Mucosa of descending colon (tissue), 3 donors: ENCODE measurements at regions not wholly inside any gene's neighbourhood (a gene's known extent, or its start where the extent isn't known, plus 50 kb on each side); places are given as distances from the start of the nearest gene placed in this dataset.
"Not testable (repeated sequence)": the region's sequence is repeated elsewhere in the genome, so short reads cannot be mapped to it uniquely, and the experiment has no call there.

Experiments used
- ATAC-seq: fragments of 200-7000 bp; cut with Tn5 transposase; one replicate; pipeline ENCODE4 v1.9.1; 2020; ENCODE audit warnings: mild to moderate bottlenecking, moderate library complexity
- DNase-seq, 3 donors: peaks; one replicate each; pipeline ENCODE4 v3.0.0-alpha.2; 2020
- H3K36me3 ChIP-seq: fragments of 200-600 bp; one replicate; pipeline ENCODE4 v1.8.0; 2021; ENCODE audit warnings: low read depth, mild to moderate bottlenecking
- H3K4me1 ChIP-seq: fragments of 200-600 bp; one replicate; pipeline ENCODE4 v1.8.0; 2021; ENCODE audit warnings: low read depth, mild to moderate bottlenecking
- H3K4me3 ChIP-seq: fragments of 200-600 bp; one replicate; pipeline ENCODE4 v1.8.0; 2021; ENCODE audit warnings: mild to moderate bottlenecking
- H3K9me3 ChIP-seq: fragments of 200-600 bp; one replicate; pipeline ENCODE4 v1.8.0; 2021; ENCODE audit warnings: mild to moderate bottlenecking
- intact Hi-C, 2 donors: fragments of 100-400 bp; cut with DNase I in 1 of 2; cut with micrococcal nuclease in 1 of 2; formaldehyde crosslinking; loops; one replicate each; pipeline versions ENCODE4 v1.11.0 to v1.11.1; 2022; cut with DNase I, micrococcal nuclease
- TF ChIP-seq, protein P1 (sequence below): fragments of 200-600 bp; IDR thresholded peaks from one replicate; pipeline ENCODE4 v1.8.0; 2022; ENCODE audit warnings: antibody characterized with exemption, mild to moderate bottlenecking
- donor health status: DM: no; HTN: no; CAD: no; lungs with moderate emphysema.
- donor health status: DM: no; HTN: no; CAD: no.
- donor health status: DM: no; HTN: yes; CAD: no.

DNA sequence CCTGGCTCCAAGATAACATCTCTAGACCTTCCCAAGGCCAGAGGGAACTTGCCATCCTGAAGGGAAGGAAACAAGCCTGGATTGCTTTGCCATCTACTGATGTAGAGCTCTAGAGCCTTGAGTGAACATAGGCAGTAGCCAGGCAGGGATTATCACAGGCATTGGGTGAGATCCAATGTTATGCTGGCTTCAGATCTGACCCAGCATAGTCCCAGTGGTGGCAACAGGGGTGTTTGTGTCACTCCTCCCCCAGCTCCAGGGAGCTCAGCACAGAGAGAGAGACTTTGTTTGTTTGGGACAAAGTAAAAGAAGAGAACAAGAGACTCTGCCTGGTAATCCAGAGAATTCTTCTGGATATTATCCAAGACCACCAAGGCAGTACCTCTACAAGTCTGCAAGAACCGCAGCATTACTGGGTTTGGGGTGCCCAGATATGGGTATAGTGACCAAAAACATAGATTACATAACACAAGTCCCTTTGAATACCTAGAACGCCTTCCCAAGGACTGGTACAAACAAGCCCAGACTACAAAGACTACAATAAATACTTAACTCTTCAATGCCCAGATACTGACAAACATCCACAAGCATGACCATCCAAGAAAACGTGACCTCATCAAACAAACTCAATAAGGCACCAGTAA, 137.6 kb upstream of the DAPK1 start:
- ATAC-seq: no peak
- Histone ChIP-seq H3K4me1 (no peaks in the 10 kb centered on the region), H3K9me3 (no peaks in the 10 kb centered on the region), H3K36me3 (no peaks in the 10 kb centered on the region), H3K4me3 (no peak overlapping the region)
- TF ChIP-seq, protein P1, sequence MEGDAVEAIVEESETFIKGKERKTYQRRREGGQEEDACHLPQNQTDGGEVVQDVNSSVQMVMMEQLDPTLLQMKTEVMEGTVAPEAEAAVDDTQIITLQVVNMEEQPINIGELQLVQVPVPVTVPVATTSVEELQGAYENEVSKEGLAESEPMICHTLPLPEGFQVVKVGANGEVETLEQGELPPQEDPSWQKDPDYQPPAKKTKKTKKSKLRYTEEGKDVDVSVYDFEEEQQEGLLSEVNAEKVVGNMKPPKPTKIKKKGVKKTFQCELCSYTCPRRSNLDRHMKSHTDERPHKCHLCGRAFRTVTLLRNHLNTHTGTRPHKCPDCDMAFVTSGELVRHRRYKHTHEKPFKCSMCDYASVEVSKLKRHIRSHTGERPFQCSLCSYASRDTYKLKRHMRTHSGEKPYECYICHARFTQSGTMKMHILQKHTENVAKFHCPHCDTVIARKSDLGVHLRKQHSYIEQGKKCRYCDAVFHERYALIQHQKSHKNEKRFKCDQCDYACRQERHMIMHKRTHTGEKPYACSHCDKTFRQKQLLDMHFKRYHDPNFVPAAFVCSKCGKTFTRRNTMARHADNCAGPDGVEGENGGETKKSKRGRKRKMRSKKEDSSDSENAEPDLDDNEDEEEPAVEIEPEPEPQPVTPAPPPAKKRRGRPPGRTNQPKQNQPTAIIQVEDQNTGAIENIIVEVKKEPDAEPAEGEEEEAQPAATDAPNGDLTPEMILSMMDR: no peak
- no peak for DNase-seq
- intact Hi-C loops: no loop called here

DNA sequence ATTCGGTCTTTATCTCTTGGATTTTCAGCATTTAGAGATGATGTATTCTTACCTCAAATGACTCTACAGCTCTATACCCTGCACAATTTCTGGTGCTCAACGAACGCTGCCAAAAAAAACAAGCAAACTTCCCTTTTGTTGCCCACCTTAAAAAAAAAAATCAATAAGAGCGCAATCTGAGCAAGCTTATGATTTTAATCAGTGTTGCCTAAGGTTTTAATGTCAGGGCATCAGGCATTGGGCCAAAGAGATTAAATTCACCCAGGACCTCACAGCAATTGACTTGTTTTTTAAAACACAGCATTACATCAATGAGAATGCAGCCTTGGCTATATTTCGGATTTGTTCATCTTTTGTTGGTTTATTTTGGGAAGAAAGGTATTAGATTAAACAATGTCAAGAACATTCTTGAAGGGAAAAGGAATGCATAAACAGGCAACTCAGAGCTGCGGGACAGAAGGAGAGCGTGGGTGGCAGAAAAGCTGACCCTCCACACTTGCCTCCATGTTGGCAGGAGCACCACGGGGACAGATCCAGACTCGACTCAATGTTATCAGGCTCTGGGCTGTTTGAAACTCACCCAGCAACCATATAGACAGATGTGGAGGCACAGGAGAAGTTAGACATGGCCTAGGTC, 127.5 kb upstream of the DAPK1 start:
- TF ChIP-seq, protein P1: no peak
- no peaks in the 10 kb centered on the region for H3K9me3 ChIP-seq
- no peaks in the 10 kb centered on the region for H3K36me3 ChIP-seq
- H3K4me3 ChIP-seq: no peak overlapping the region
- ATAC-seq (no peak), DNase-seq (no peak)
- no peaks in the 10 kb centered on the region for H3K4me1 ChIP-seq
- intact Hi-C loops: no loop called here

DNA sequence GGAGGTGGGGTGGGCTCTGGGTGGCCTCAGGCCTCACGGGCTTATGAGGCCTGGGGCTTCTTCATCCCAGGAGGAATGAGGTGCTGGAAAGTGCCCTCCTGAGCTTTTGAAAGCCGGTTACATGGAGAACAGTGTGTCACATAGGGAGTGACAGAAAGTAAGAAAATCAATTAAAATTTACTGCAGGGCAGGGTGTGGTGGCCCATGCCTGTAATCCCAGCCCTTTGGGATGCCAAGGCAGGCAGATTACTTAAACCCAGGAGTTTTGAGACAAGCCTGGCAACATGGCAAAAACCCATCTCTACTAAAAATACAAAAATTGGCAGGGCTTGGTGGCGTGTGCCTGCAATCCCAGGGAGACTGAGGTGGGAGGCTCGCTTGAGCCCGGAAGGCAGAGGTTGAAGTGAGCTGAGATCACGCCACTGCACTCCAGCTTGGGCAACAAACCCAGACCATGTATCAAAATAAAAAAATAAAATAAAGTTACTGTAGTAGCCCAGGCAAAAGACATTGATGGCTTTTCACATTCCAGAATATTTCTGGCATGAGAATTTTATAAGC, 125.8 kb upstream of the DAPK1 start:
- H3K9me3 ChIP-seq: no peaks in the 10 kb centered on the region
- no peak overlapping the region for H3K4me3 ChIP-seq
- TF ChIP-seq, protein P1: no peak
- intact Hi-C loops: no loop called here
- no peak for ATAC-seq
- no peak for DNase-seq
- no peaks in the 10 kb centered on the region for H3K4me1 ChIP-seq
- H3K36me3 ChIP-seq: no peaks in the 10 kb centered on the region

DNA sequence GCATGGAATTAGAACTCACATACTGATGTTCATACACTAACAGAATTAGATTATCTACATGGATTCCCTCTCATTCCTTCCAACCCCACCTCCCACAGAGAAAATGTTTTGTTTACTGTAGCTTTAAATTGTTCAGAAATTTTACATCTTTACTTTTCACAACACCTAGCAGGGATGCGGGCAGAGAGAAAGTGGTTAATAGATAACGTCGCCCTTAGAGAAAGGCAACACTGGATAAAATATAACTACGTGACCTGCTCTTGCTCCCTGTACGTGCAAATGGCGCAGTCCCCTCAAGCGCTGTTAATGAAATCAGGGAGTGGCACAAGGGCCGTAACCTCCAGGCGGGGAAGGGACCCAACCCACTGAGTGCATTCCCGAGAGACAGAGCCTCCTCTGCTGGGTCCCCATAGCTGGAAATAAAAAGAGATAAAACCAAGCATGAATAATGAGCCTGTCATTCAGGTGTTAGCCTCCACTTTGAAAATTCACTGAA, 125.3 kb upstream of the DAPK1 start:
- TF ChIP-seq, protein P1: no peak
- ATAC-seq (no peak), DNase-seq (no peak)
- Histone ChIP-seq H3K36me3 (no peaks in the 10 kb centered on the region), H3K4me1 (no peaks in the 10 kb centered on the region), H3K4me3 (no peak overlapping the region), H3K9me3 (no peaks in the 10 kb centered on the region)
- intact Hi-C loops: no loop called here

DNA sequence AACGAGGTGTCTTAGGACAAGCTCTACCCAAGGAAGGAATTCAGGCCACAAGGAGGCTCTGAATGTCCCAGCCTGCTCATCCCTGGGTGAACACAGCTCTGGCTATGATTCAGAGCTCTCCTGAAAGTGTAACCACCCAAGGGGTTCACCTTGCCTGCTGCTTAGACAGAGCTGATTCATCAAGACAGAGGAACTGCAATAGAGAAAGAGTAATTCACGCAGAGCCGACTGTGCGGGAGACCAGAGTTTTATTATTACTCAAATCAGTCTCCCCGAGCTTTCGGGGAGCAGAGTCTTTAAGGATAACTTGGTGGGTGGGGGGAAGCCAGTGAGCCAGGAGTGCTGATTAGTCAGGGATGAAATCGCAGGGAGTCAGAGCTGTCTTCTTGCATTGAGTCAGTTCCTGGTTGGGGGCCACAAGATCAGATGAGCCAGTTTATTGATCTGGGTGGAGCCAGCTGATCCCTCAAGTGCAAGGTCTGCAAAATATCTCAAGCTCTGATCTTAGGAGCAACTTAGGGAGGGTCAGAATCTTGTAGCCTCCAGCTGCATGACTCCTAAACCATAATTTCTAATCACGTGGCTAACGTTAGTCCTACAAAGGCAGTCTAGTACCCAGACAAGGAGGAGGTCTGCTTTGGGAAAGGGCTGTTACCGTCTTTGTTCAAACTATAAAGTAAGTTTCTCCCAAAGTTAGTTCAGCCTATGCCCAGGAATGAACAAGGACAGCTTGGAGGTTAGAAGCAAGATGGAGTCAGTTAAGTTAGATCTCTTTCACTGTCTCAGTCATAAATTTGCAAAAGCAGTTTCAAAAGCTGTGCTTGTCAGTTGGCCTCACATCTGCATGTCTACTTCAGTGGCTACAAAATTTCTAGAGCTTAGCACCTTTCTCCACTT, 123.4 kb upstream of the DAPK1 start:
- ATAC-seq, DNase-seq, intact Hi-C loops, H3K36me3 ChIP-seq, H3K4me3 ChIP-seq, H3K9me3 ChIP-seq, H3K4me1 ChIP-seq: not testable (repeated sequence)
